SU-DHL-6 (cell line): ENCODE measurements at regions not wholly inside any gene's neighbourhood (a gene's known extent, or its start where the extent isn't known, plus 50 kb on each side); places are given as distances from the start of the nearest gene placed in this dataset.

ENCODE experiments used
- H2AFZ ChIP-seq: fragments of 200-600 bp; sonication (generic); 2 replicates; pipeline ENCODE4 v1.6.1; 2014; ENCODE audit warnings: low read depth, mild to moderate bottlenecking, moderate library complexity, mixed read lengths, antibody characterized with exemption, low read length; ENCODE audit not compliant: severe bottlenecking
- H3F3A ChIP-seq: fragments of 200-600 bp; shearing (Covaris generic); 2 replicates; pipeline ENCODE4 v1.6.0; 2016; ENCODE audit warnings: antibody characterized with exemption, mild to moderate bottlenecking; ENCODE audit not compliant: insufficient read depth
- H3K27ac ChIP-seq: fragments of 200-600 bp; sonication (generic); 2 replicates; pipeline ENCODE4 v1.5.1; 2016; ENCODE audit warnings: low read depth, mild to moderate bottlenecking, low read length, moderate library complexity, mixed read lengths
- H3K27me3 ChIP-seq: fragments of 200-600 bp; sonication (generic), shearing (Covaris generic); 2 replicates; pipeline ENCODE4 v1.6.0; 2014; ENCODE audit warnings: mild to moderate bottlenecking, low read length
- H3K36me3 ChIP-seq: fragments of 200-600 bp; sonication (generic); 2 replicates; pipeline ENCODE4 v1.6.1; 2014; ENCODE audit warnings: mild to moderate bottlenecking, low read length, mixed read lengths
- H3K4me2 ChIP-seq: fragments of 300-600, 200-600 bp; shearing (Covaris generic), sonication (generic); 2 replicates; pipeline ENCODE4 v1.6.0; 2014; ENCODE audit warnings: low read length, low read depth, mild to moderate bottlenecking; ENCODE audit not compliant: poor library complexity, severe bottlenecking
- H3K4me3 ChIP-seq: fragments of 200-600 bp; sonication (generic); 2 replicates; pipeline ENCODE4 v1.5.1; 2014; ENCODE audit warnings: antibody characterized with exemption, low read length, mild to moderate bottlenecking, mixed read lengths; ENCODE audit not compliant: insufficient read depth, poor library complexity, severe bottlenecking
- H3K79me2 ChIP-seq: fragments of 200-600 bp; sonication (generic); 2 replicates; pipeline ENCODE4 v1.6.1; 2014; ENCODE audit warnings: mild to moderate bottlenecking, low read length, moderate library complexity; ENCODE audit not compliant: insufficient read depth
- H3K9ac ChIP-seq: fragments of 200-600 bp; sonication (generic); 2 replicates; pipeline ENCODE4 v1.7.0; 2014; ENCODE audit warnings: mild to moderate bottlenecking, low read length
- H3K9me2 ChIP-seq: fragments of 200-600 bp; sonication (generic); replicated peaks from 2 replicates; pipeline ENCODE4 v1.6.1; 2014; ENCODE audit warnings: low read length; ENCODE audit not compliant: insufficient read depth
- H3K9me3 ChIP-seq: fragments of 200-600 bp; sonication (generic); 2 replicates; pipeline ENCODE4 v1.6.1; 2014; ENCODE audit warnings: low read length, mixed read lengths; ENCODE audit not compliant: insufficient read depth
- H4K20me1 ChIP-seq: fragments of 200-600 bp; sonication (generic); 2 replicates; pipeline ENCODE4 v1.6.1; 2014; ENCODE audit warnings: low read depth, mild to moderate bottlenecking, antibody characterized with exemption, low read length, moderate library complexity, mixed read lengths
- EZH2phosphoT487 ChIP-seq: fragments of 200-600 bp; sonication (generic), shearing (Covaris generic); conservative IDR thresholded peaks from 2 replicates; pipeline ENCODE4 v1.6.1; 2018; ENCODE audit warnings: mild to moderate bottlenecking, antibody characterized with exemption, low read length, moderate library complexity, mixed read lengths
- TF ChIP-seq, protein P1 (sequence below): fragments of 200-600 bp; sonication (generic); IDR thresholded peaks from one replicate; pipeline ENCODE4 v1.5.1; 2017; ENCODE audit warnings: antibody characterized with exemption, mild to moderate bottlenecking, low read length, moderate library complexity; ENCODE audit not compliant: insufficient read depth, poor library complexity, severe bottlenecking

DNA sequence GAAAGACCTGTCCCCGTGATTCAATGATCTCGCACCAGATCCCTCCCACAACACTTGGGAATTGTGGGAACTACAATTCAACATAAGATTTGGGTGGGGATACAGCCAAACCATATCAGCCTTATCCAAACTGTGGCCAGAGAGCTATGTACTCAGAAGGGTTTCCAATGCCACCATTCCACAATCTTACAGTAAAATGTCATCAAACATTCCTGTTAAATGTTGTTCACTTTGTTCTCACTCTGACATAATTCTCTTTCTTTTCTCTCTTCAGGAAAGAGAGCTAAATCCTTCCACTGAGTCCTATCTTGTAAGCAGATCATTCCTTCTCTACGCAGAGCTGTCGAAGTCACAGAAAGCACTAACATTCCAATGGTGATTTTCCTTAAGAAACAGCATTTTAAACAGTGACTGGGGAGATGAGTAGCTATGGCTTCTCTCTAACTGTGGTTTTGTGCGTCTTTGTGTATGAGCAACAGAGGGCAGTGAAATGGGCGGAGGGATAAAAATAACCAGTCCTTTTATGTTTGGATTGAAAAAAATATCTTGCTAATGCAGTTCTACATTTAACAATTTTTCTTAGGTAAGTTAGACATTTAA lies 684.7 kb downstream of the EPHA4 start:
- no peaks in the 10 kb centered on the region for H3K9me3 ChIP-seq
- H3K9ac ChIP-seq: no peak overlapping the region
- TF ChIP-seq, protein P1, sequence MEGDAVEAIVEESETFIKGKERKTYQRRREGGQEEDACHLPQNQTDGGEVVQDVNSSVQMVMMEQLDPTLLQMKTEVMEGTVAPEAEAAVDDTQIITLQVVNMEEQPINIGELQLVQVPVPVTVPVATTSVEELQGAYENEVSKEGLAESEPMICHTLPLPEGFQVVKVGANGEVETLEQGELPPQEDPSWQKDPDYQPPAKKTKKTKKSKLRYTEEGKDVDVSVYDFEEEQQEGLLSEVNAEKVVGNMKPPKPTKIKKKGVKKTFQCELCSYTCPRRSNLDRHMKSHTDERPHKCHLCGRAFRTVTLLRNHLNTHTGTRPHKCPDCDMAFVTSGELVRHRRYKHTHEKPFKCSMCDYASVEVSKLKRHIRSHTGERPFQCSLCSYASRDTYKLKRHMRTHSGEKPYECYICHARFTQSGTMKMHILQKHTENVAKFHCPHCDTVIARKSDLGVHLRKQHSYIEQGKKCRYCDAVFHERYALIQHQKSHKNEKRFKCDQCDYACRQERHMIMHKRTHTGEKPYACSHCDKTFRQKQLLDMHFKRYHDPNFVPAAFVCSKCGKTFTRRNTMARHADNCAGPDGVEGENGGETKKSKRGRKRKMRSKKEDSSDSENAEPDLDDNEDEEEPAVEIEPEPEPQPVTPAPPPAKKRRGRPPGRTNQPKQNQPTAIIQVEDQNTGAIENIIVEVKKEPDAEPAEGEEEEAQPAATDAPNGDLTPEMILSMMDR: no peak
- no peak for TF ChIP-seq EZH2phosphoT487
- no peaks in the 10 kb centered on the region for H3K27me3 ChIP-seq
- H3K4me2 ChIP-seq: no peak overlapping the region
- H2AFZ ChIP-seq: no peak overlapping the region
- no peaks in the 10 kb centered on the region for H4K20me1 ChIP-seq
- H3K27ac ChIP-seq: no peak overlapping the region
- no peaks in the 10 kb centered on the region; the same call in 1 of the 2 replicates for H3K9me2 ChIP-seq
- no peaks in the 10 kb centered on the region for H3K36me3 ChIP-seq
- H3K79me2 ChIP-seq: no peaks in the 10 kb centered on the region
- no peaks in the 10 kb centered on the region for H3F3A ChIP-seq
- no peak overlapping the region for H3K4me3 ChIP-seq

DNA sequence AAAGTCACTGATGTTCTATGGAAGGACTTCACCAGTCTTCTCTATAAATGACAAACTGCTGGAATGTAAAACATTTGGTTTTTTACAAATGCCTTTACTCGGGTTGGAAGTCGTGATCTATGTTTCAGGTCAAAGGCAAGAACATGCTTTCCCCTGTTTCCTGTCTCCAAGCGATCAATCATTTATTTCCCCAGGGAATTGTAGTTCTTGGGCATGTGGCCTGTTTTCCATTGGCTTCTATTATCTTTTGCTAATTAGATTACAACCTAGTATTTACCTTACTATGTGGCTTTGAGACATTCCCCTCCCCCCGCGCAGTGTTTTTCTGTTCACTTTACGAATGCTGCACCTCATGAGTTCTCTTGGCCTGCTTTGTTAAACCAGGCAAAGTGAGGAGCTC lies 684.2 kb downstream of the EPHA4 start:
- Histone ChIP-seq H3K9me2 (no peaks in the 10 kb centered on the region; the same call in 1 of the 2 replicates), H3K9me3 (no peaks in the 10 kb centered on the region), H3K4me3 (no peak overlapping the region), H3K79me2 (no peaks in the 10 kb centered on the region), H2AFZ (no peak overlapping the region), H3K36me3 (no peaks in the 10 kb centered on the region), H3K27me3 (no peaks in the 10 kb centered on the region), H4K20me1 (no peaks in the 10 kb centered on the region), H3F3A (no peaks in the 10 kb centered on the region), H3K27ac (no peak overlapping the region), H3K9ac (no peak overlapping the region), H3K4me2 (no peak overlapping the region)
- TF ChIP-seq EZH2phosphoT487: no peak
- TF ChIP-seq, protein P1: no peak

DNA sequence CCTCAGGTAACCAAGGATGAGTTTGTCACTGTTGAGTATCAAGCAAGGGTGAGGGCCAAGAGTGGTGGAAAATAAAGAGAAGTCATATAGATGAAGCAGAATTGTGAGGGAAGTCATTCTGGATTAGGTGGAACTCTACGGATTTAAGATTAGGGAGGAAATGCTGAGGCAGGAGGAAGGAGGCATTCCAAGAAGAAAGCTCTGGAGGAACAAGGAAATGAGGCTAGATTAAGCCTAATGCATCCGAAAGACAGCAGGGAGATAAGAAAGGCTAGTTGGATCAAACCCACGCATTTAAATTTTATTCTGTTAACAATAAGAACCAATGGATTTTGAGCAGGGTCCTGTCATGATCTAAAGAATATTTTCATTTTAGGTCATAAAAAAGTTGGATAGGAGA lies 681.2 kb downstream of the EPHA4 start:
- Histone ChIP-seq H3K4me2 (no peak overlapping the region), H3K9ac (no peak overlapping the region), H3K27ac (no peak overlapping the region), H3K9me2 (no peaks in the 10 kb centered on the region), H3K36me3 (no peaks in the 10 kb centered on the region), H3K9me3 (no peaks in the 10 kb centered on the region), H4K20me1 (no peaks in the 10 kb centered on the region), H3K27me3 (no peaks in the 10 kb centered on the region), H3F3A (no peaks in the 10 kb centered on the region), H3K79me2 (no peaks in the 10 kb centered on the region), H3K4me3 (no peak overlapping the region), H2AFZ (no peak overlapping the region)
- no peak for TF ChIP-seq EZH2phosphoT487
- TF ChIP-seq, protein P1: no peak
